ENCODE measurements at regions not wholly inside any gene's neighbourhood (a gene's known extent, or its start where the extent isn't known, plus 50 kb on each side); places are given as distances from the start of the nearest gene placed in this dataset.

GRCh38 chr3:160170409-160171370, 54.5 kb upstream of the C3orf80 start:
- TF ChIP-seq CTCF (conservative IDR thresholded peaks at IDR 0.05; ENCODE audit: low read depth, low read length) = no peak
- no peak overlapping the region for H3K4me3 ChIP-seq (ENCODE audit: low read length)
- DNase-seq (ENCODE audit: low read depth) = no peak

- no peak for TF ChIP-seq CTCF (conservative IDR thresholded peaks at IDR 0.05; ENCODE audit: low read depth, low read length)
- no peak overlapping the region for H3K4me3 ChIP-seq (ENCODE audit: low read length)
- DNase-seq (ENCODE audit: low read depth) = no peak
These were observed 53.4 kb upstream of the C3orf80 start for GRCh38 chr3:160171813-160172212.

GRCh38 chr3:160174621-160175020, 50.6 kb upstream of the C3orf80 start:
- H3K4me3 ChIP-seq (ENCODE audit: low read length) = no peak overlapping the region
- no peak for DNase-seq (ENCODE audit: low read depth)
- no peak for TF ChIP-seq CTCF (conservative IDR thresholded peaks at IDR 0.05; ENCODE audit: low read depth, low read length)
